ENCODE measurements at regions not wholly inside any gene's neighbourhood (a gene's known extent, or its start where the extent isn't known, plus 50 kb on each side); places are given as distances from the start of the nearest gene placed in this dataset.

DNA sequence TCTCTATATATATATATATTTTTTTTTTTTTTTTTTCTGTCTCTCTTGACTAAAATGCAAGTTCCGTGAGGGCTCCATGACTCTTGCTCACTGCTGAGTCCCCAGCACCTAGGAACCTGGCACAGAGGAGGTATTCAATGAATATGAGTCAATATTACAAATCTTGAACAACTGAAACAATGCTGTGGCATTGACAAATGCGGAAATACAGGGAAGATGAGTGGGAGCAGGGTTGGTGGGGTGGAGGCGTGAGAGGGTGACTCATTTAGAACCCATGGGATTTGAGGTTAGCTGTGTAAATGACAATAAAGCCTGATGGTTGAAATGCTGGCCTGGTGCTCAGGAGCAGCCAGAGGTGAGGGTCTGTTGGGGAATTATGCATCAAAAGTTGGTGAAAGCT is 121.7 kb upstream of the FUT8 start:
- peaks cover 2% of the 10 kb centered on the region for H3K27me3 Mint-ChIP-seq (ENCODE audit: insufficient read depth, low read depth, poor library complexity)
- Histone ChIP-seq H3K4me2 (no peak overlapping the region), H3F3A (replicated peaks; ENCODE audit: low read depth) (no peaks in the 10 kb centered on the region), H4K20me1 (replicated peaks; ENCODE audit: insufficient read depth) (no peaks in the 10 kb centered on the region), H2AFZ (no peak overlapping the region), H3K27ac (ENCODE audit: low read depth) (no peak overlapping the region), H3K9me2 (ENCODE audit: insufficient read depth) (0 out of 2 replicates have a peak, but pooled peaks cover 3% of the 10 kb centered on the region), H3K36me3 (ENCODE audit: insufficient read depth) (no peaks in the 10 kb centered on the region), H3K4me1 (ENCODE audit: insufficient read depth) (no peaks in the 10 kb centered on the region), H3K4me3 (no peak overlapping the region), H3K27me3 (ENCODE audit: insufficient read depth) (no peaks in the 10 kb centered on the region), H3K79me2 (replicated peaks; ENCODE audit: insufficient read depth) (no peaks in the 10 kb centered on the region)
- ATAC-seq (no peak), DNase-seq (ENCODE audit: low spot score) (no peak)
- H3K4me1 Mint-ChIP-seq: peaks cover 3% of the 10 kb centered on the region; the same call in 2 of the 3 replicates
- no peaks in the 10 kb centered on the region for H3K36me3 Mint-ChIP-seq (ENCODE audit: low read depth)
- TF ChIP-seq ZNF462 (CRISPR knock-in tag; IDR thresholded peaks at IDR 0.05) (no peak), STAT1 (IDR thresholded peaks at IDR 0.05; ENCODE audit: unreplicated experiment) (no peak), ZNF114 (CRISPR knock-in tag; IDR thresholded peaks at IDR 0.05) (no peak), REST (IDR thresholded peaks at IDR 0.05; ENCODE audit: unreplicated experiment) (no peak), JUNB (IDR thresholded peaks at IDR 0.05; ENCODE audit: unreplicated experiment) (no peak), NANOG (IDR thresholded peaks at IDR 0.05; ENCODE audit: borderline replicate concordance) (no peak), EZH2phosphoT487 (IDR thresholded peaks at IDR 0.05; ENCODE audit: unreplicated experiment) (no peak), ZNF331 (CRISPR knock-in tag; IDR thresholded peaks at IDR 0.05; ENCODE audit: low read depth) (no peak), ETS1 (IDR thresholded peaks at IDR 0.05) (no peak), POLR2AphosphoS5 (IDR thresholded peaks at IDR 0.05; ENCODE audit: low read depth) (no peak), EZH2 (IDR thresholded peaks at IDR 0.05; ENCODE audit: low read depth, unreplicated experiment) (no peak)
- no peak overlapping the region for H3K4me3 Mint-ChIP-seq
- no peaks in the 10 kb centered on the region for H3K9me3 Mint-ChIP-seq
- no peak overlapping the region for H3K27ac Mint-ChIP-seq

Measured in GM23338 (cell line).